ENCODE measurements at regions not wholly inside any gene's neighbourhood (a gene's known extent, or its start where the extent isn't known, plus 50 kb on each side); places are given as distances from the start of the nearest gene placed in this dataset.
A peak's percentile ranks its signal among the peaks of the same experiment; 100 is the strongest.
"Not testable (repeated sequence)": the region's sequence is repeated elsewhere in the genome, so short reads cannot be mapped to it uniquely, and the experiment has no call there.

DNA sequence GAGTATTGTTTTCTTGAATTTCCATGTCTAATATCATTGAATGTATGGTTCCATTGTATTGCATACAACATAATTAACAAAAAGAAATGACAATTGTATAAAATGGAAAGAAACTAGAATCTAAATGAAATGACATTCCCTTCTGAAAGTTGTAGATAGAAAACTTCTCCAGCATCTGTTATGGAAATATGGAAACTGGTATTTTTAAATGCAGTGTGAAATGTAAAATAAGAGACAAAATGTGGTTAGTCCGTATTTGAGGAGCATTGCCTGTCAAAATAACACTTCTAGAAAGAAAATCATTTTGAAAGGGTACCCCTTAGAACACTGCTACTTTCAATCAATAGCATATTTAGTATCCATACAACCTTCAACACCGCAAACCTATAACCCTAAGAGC lies 286.3 kb upstream of the CELF2 start:
- ATAC-seq (no peak), DNase-seq (no peak)
- intact Hi-C loops (cut with DNase I), result no loop called here
- Histone ChIP-seq H3K27ac (no peak overlapping the region), H3K4me3 (no peak overlapping the region), H3K27me3 (no peaks in the 10 kb centered on the region), H3K9me3 (no peaks in the 10 kb centered on the region), H3K4me1 (no peaks in the 10 kb centered on the region), H3K36me3 (no peaks in the 10 kb centered on the region)
- no peak for TF ChIP-seq CTCF (IDR thresholded peaks at IDR 0.05)

DNA sequence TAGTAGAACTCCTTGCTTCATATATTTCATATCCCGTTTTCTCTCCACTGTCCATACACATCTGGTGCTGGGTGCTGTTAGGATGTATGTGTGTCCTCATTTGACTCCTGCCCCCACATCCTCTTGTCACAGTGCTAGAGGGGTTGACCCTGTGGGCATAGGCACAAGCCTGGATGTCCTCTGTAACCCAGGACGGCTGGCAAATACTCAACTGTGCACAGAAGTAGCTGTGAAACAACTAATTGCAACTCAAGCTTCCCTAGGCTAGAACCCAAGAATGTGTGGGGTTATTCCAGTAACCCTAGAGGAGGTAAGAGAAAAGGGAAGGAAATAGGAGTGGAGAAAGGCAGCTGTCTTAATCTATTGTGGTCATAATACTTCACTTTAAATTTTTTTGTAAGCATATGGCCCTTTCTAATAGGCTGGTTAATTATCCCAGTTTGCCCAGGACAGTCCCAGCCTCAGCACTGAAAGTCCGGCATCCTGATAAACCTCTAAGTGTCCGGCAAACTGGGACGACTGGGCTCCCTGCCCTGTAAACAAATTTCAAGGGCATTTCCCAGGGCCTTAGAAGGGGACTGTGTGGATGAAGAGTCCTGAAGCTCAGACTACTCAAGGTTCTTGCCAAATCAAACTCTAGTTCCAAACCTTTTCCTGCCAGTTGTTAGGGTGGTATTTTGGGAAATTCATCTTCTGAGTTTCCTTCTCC lies 283.2 kb upstream of the CELF2 start:
- no peaks in the 10 kb centered on the region for H3K36me3 ChIP-seq
- no peaks in the 10 kb centered on the region for H3K9me3 ChIP-seq
- intact Hi-C loops (cut with DNase I), result no loop called here
- no peak for TF ChIP-seq CTCF (IDR thresholded peaks at IDR 0.05)
- ATAC-seq (peak; percentile 87), DNase-seq (no peak)
- H3K27ac ChIP-seq, result no peak overlapping the region
- H3K4me1 ChIP-seq, result no peaks in the 10 kb centered on the region
- H3K4me3 ChIP-seq, result no peak overlapping the region
- H3K27me3 ChIP-seq, result no peaks in the 10 kb centered on the region

GRCh38 chr10:10745291-10745690 lies 272.4 kb upstream of the CELF2 start:
- H3K4me3 ChIP-seq, result no peak overlapping the region
- intact Hi-C loops (cut with DNase I), result no loop called here
- H3K36me3 ChIP-seq, result no peaks in the 10 kb centered on the region
- H3K27me3 ChIP-seq, result no peaks in the 10 kb centered on the region
- TF ChIP-seq CTCF (IDR thresholded peaks at IDR 0.05), result no peak
- H3K27ac ChIP-seq, result no peak overlapping the region
- ATAC-seq, result no peak
- no peaks in the 10 kb centered on the region for H3K9me3 ChIP-seq
- no peak for DNase-seq
- H3K4me1 ChIP-seq, result no peaks in the 10 kb centered on the region

GRCh38 chr10:10755490-10755889 lies 262.2 kb upstream of the CELF2 start:
- H3K9me3 ChIP-seq, result no peaks in the 10 kb centered on the region
- no peaks in the 10 kb centered on the region for H3K27me3 ChIP-seq
- H3K27ac ChIP-seq, result no peak overlapping the region
- no peak for TF ChIP-seq CTCF (IDR thresholded peaks at IDR 0.05)
- H3K4me3 ChIP-seq, result no peak overlapping the region
- intact Hi-C loops (cut with DNase I), result no loop called here
- H3K36me3 ChIP-seq, result no peaks in the 10 kb centered on the region
- ATAC-seq, result no peak
- H3K4me1 ChIP-seq, result no peaks in the 10 kb centered on the region
- no peak for DNase-seq

DNA sequence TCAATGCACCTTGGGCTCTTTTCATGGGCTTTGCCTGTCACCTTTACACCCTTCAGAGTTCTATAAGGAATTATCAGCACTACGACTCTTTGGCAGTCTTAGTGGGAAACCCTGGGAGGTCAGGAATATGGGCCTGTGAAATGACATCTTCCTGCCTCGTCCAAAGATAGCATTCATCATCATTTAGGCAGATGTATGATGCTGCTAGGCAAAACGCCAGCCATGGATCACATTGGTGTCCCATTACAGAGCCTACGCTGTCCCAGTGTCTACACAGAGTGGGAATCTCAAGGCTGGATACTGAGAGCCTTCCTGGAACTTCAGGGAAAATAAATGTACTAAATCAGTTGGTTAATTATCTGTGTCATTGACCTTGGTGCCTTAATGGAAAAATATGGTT lies 259.4 kb upstream of the CELF2 start:
- Histone ChIP-seq H3K36me3 (no peaks in the 10 kb centered on the region), H3K27ac (no peak overlapping the region), H3K9me3 (no peaks in the 10 kb centered on the region), H3K27me3 (no peaks in the 10 kb centered on the region), H3K4me1 (no peaks in the 10 kb centered on the region), H3K4me3 (no peak overlapping the region)
- intact Hi-C loops (cut with DNase I), result no loop called here
- no peak for TF ChIP-seq CTCF (IDR thresholded peaks at IDR 0.05)
- DNase-seq (no peak), ATAC-seq (no peak)

- intact Hi-C loops (cut with DNase I); H3K27me3 ChIP-seq; ATAC-seq; DNase-seq; H3K4me1 ChIP-seq; H3K9me3 ChIP-seq; H3K36me3 ChIP-seq; H3K27ac ChIP-seq; H3K4me3 ChIP-seq: not testable (repeated sequence)
Observed at GRCh38 chr10:10759806-10760205, 257.9 kb upstream of the CELF2 start.
